Stimulated activated naive B cell treated with anti-CD40 and anti-IgM and Interleukin-4, amounts not matched to agents 10 μg/mL and 1 μg/mL and 100 μg/mL, for 72 hours (primary cell): ENCODE measurements at regions not wholly inside any gene's neighbourhood (a gene's known extent, or its start where the extent isn't known, plus 50 kb on each side); places are given as distances from the start of the nearest gene placed in this dataset.
A peak's percentile ranks its signal among the peaks of the same experiment; 100 is the strongest.

Experiments
- ATAC-seq, 2 donors: fragments of 150-1000 bp; cut with Tn5 transposase; replicated peaks; 2 replicates each; pipeline ENCODE4 v1.10.0; 2021; ENCODE audit warnings: moderate library complexity in 1 of 2
- DNase-seq: peaks from one replicate; pipeline ENCODE4 v3.0.0; 2021
- H3K27ac Mint-ChIP-seq: one replicate; pipeline ENCODE4 v1.8.0; 2022; ENCODE audit warnings: mild to moderate bottlenecking, mixed read lengths
- H3K27me3 Mint-ChIP-seq, 2 donors: one replicate each; pipeline ENCODE4 v1.8.0; 2022; ENCODE audit warnings: mixed read lengths in 2 of 2
- H3K36me3 Mint-ChIP-seq, 2 donors: one replicate each; pipeline ENCODE4 v1.8.0; 2022; ENCODE audit warnings: mixed read lengths in 2 of 2, mild to moderate bottlenecking in 1 of 2
- H3K4me1 Mint-ChIP-seq, 2 donors: one replicate each; pipeline ENCODE4 v1.8.0; 2022; ENCODE audit warnings: mixed read lengths in 2 of 2, mild to moderate bottlenecking in 1 of 2
- H3K4me3 Mint-ChIP-seq, 2 donors: one replicate each; pipeline ENCODE4 v1.8.0; 2022; ENCODE audit warnings: mild to moderate bottlenecking in 2 of 2, mixed read lengths in 2 of 2, moderate library complexity in 1 of 2
- H3K9me3 Mint-ChIP-seq, 2 donors: one replicate each; pipeline ENCODE4 v1.8.0; 2022; ENCODE audit warnings: mixed read lengths in 2 of 2, mild to moderate bottlenecking in 1 of 2

GRCh38 chr12:17695495-17695894 is 394.5 kb downstream of the RERGL start:
- Mint-ChIP-seq H3K4me3 (no peak overlapping the region), H3K9me3 (peaks cover 0 to 2% of the 10 kb centered on the region in 2 donors), H3K4me1 (no peaks in the 10 kb centered on the region), H3K27ac (no peak overlapping the region), H3K36me3 (no peaks in the 10 kb centered on the region), H3K27me3 (no peaks in the 10 kb centered on the region)
- no peak for DNase-seq
- ATAC-seq: no peak

- peaks cover 0 to 2% of the 10 kb centered on the region in 2 donors for H3K9me3 Mint-ChIP-seq
- ATAC-seq (no peak), DNase-seq (no peak)
- no peak overlapping the region for H3K4me3 Mint-ChIP-seq
- H3K36me3 Mint-ChIP-seq: no peaks in the 10 kb centered on the region
- H3K27ac Mint-ChIP-seq: no peak overlapping the region
- H3K27me3 Mint-ChIP-seq: no peaks in the 10 kb centered on the region
- no peaks in the 10 kb centered on the region for H3K4me1 Mint-ChIP-seq
Measured at GRCh38 chr12:17691369-17691768, 398.6 kb downstream of the RERGL start.

GRCh38 chr12:17680220-17680619 is 409.8 kb downstream of the RERGL start:
- Mint-ChIP-seq H3K4me1 (no peaks in the 10 kb centered on the region), H3K27ac (no peak overlapping the region), H3K4me3 (no peak overlapping the region), H3K36me3 (no peaks in the 10 kb centered on the region), H3K9me3 (peaks cover 0 to 5% of the 10 kb centered on the region in 2 donors), H3K27me3 (no peaks in the 10 kb centered on the region)
- no peak for ATAC-seq
- DNase-seq: no peak

- Mint-ChIP-seq H3K4me3 (no peak overlapping the region), H3K27me3 (no peaks in the 10 kb centered on the region), H3K27ac (no peak overlapping the region), H3K36me3 (no peaks in the 10 kb centered on the region), H3K9me3 (no peaks in the 10 kb centered on the region), H3K4me1 (no peaks in the 10 kb centered on the region)
- no peak for DNase-seq
- ATAC-seq: no peak
Measured at GRCh38 chr12:17666641-17667324, 423.2 kb downstream of the RERGL start.

GRCh38 chr12:17665839-17666238 is 424.2 kb downstream of the RERGL start:
- no peak for DNase-seq
- Mint-ChIP-seq H3K9me3 (no peaks in the 10 kb centered on the region), H3K4me3 (no peak overlapping the region), H3K36me3 (no peaks in the 10 kb centered on the region), H3K27ac (no peak overlapping the region), H3K4me1 (no peaks in the 10 kb centered on the region), H3K27me3 (no peaks in the 10 kb centered on the region)
- peak in 1 of 2 donors; percentile 22 for ATAC-seq

- no peaks in the 10 kb centered on the region for H3K36me3 Mint-ChIP-seq
- H3K4me1 Mint-ChIP-seq: no peaks in the 10 kb centered on the region
- no peak overlapping the region for H3K4me3 Mint-ChIP-seq
- no peaks in the 10 kb centered on the region for H3K9me3 Mint-ChIP-seq
- DNase-seq (no peak), ATAC-seq (no peak)
- no peak overlapping the region for H3K27ac Mint-ChIP-seq
- no peaks in the 10 kb centered on the region for H3K27me3 Mint-ChIP-seq
Measured at GRCh38 chr12:17661250-17661649, 428.7 kb downstream of the RERGL start.

GRCh38 chr12:17652436-17652835 is 437.6 kb downstream of the RERGL start:
- Mint-ChIP-seq H3K9me3 (no peaks in the 10 kb centered on the region), H3K27ac (no peak overlapping the region), H3K36me3 (no peaks in the 10 kb centered on the region), H3K4me3 (no peak overlapping the region), H3K4me1 (no peaks in the 10 kb centered on the region), H3K27me3 (no peaks in the 10 kb centered on the region)
- no peak for ATAC-seq
- DNase-seq: no peak

GRCh38 chr12:17642340-17642650 is 447.7 kb downstream of the RERGL start:
- no peaks in the 10 kb centered on the region for H3K27me3 Mint-ChIP-seq
- no peaks in the 10 kb centered on the region for H3K9me3 Mint-ChIP-seq
- H3K36me3 Mint-ChIP-seq: no peaks in the 10 kb centered on the region
- H3K4me3 Mint-ChIP-seq: no peak overlapping the region
- peaks cover 0 to 4% of the 10 kb centered on the region in 2 donors for H3K4me1 Mint-ChIP-seq
- ATAC-seq: no peak
- DNase-seq: no peak
- no peak overlapping the region for H3K27ac Mint-ChIP-seq

- Mint-ChIP-seq H3K27me3 (no peaks in the 10 kb centered on the region), H3K4me1 (peaks cover 0 to 4% of the 10 kb centered on the region in 2 donors), H3K4me3 (no peak overlapping the region), H3K27ac (no peak overlapping the region), H3K36me3 (no peaks in the 10 kb centered on the region), H3K9me3 (no peaks in the 10 kb centered on the region)
- ATAC-seq: no peak
- DNase-seq: no peak
Measured at GRCh38 chr12:17640615-17641014, 449.4 kb downstream of the RERGL start.

- Mint-ChIP-seq H3K4me1 (no peaks in the 10 kb centered on the region), H3K27ac (no peak overlapping the region), H3K4me3 (no peak overlapping the region), H3K9me3 (peaks cover 7 to 18% of the 10 kb centered on the region in 2 donors), H3K27me3 (no peaks in the 10 kb centered on the region), H3K36me3 (no peaks in the 10 kb centered on the region)
- no peak for DNase-seq
- ATAC-seq: no peak
Measured at GRCh38 chr12:17618831-17619230, 471.2 kb downstream of the RERGL start.

- Mint-ChIP-seq H3K9me3 (no peaks in the 10 kb centered on the region), H3K4me3 (no peak overlapping the region), H3K27me3 (no peaks in the 10 kb centered on the region), H3K27ac (no peak overlapping the region), H3K36me3 (no peaks in the 10 kb centered on the region), H3K4me1 (no peaks in the 10 kb centered on the region)
- DNase-seq (no peak), ATAC-seq (no peak)
Measured at GRCh38 chr12:17609701-17610100, 480.3 kb downstream of the RERGL start.

GRCh38 chr12:17609153-17609552 is 480.8 kb downstream of the RERGL start:
- Mint-ChIP-seq H3K27me3 (no peaks in the 10 kb centered on the region), H3K36me3 (no peaks in the 10 kb centered on the region), H3K4me3 (no peak overlapping the region), H3K27ac (no peak overlapping the region), H3K4me1 (no peaks in the 10 kb centered on the region), H3K9me3 (no peaks in the 10 kb centered on the region)
- DNase-seq (no peak), ATAC-seq (no peak)

GRCh38 chr12:17595111-17595510 is 494.9 kb downstream of the RERGL start:
- Mint-ChIP-seq H3K27me3 (no peaks in the 10 kb centered on the region), H3K27ac (no peak overlapping the region), H3K4me1 (no peaks in the 10 kb centered on the region), H3K4me3 (no peak overlapping the region), H3K9me3 (peaks cover 0 to 1% of the 10 kb centered on the region in 2 donors), H3K36me3 (no peaks in the 10 kb centered on the region)
- DNase-seq (no peak), ATAC-seq (no peak)

- Mint-ChIP-seq H3K36me3 (no peaks in the 10 kb centered on the region), H3K4me3 (no peak overlapping the region), H3K9me3 (peaks cover 0 to 1% of the 10 kb centered on the region in 2 donors), H3K27ac (no peak overlapping the region), H3K27me3 (no peaks in the 10 kb centered on the region), H3K4me1 (no peaks in the 10 kb centered on the region)
- ATAC-seq (no peak), DNase-seq (no peak)
Measured at GRCh38 chr12:17593715-17594406, 496.1 kb downstream of the RERGL start.

- ATAC-seq: no peak
- H3K36me3 Mint-ChIP-seq: no peaks in the 10 kb centered on the region
Measured at GRCh38 chr12:17592472-17592871, 497.5 kb downstream of the RERGL start.

More at GRCh38 chr12:17592472-17592871, 497.5 kb downstream of the RERGL start:
- no peak for DNase-seq
- no peak overlapping the region for H3K4me3 Mint-ChIP-seq
- H3K27me3 Mint-ChIP-seq: no peaks in the 10 kb centered on the region
- H3K4me1 Mint-ChIP-seq: no peaks in the 10 kb centered on the region
- no peak overlapping the region for H3K27ac Mint-ChIP-seq
- peaks cover 0 to 1% of the 10 kb centered on the region in 2 donors for H3K9me3 Mint-ChIP-seq
